ENCODE measurements at regions not wholly inside any gene's neighbourhood (a gene's known extent, or its start where the extent isn't known, plus 50 kb on each side); places are given as distances from the start of the nearest gene placed in this dataset.
A peak's percentile ranks its signal among the peaks of the same experiment; 100 is the strongest.

DNA sequence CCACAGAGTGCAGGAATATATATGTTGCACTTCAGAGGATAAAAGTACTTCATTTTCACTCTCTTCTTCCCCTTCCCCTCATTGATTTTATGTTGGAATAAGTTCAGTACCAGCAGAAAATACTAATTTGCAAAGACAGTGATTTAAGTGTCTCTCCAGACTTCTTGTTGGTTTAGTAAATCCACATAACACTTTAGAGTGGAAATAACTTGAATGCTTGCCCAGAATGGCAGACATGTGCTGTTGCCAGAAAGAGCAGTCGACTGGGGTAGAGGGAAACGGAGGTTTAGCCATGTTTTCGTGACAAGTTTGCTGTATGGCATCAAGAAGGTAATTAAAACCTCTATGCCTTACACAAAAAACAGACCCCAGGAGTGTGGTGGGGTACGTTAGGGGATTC is 246.0 kb upstream of the CXCR4 start:
- in situ Hi-C loops (cut with HindIII; ENCODE audit: low sequenced_read_pairs) = no loop called here
- peak; percentile 36 for DNase-seq (ENCODE audit: low read depth, low spot score)
- no peak overlapping the region for H3K4me3 ChIP-seq (ENCODE audit: low read depth, low read length)
- TF ChIP-seq CTCF (IDR thresholded peaks at IDR 0.05; ENCODE audit: low read depth, low read length) = no peak

- DNase-seq (ENCODE audit: low read depth, low spot score) = no peak
- in situ Hi-C loops (cut with HindIII; ENCODE audit: low sequenced_read_pairs) = no loop called here
- no peak for TF ChIP-seq CTCF (IDR thresholded peaks at IDR 0.05; ENCODE audit: low read depth, low read length)
- H3K4me3 ChIP-seq (ENCODE audit: low read depth, low read length) = no peak overlapping the region
Measured at GRCh38 chr2:136363470-136363869, 245.5 kb upstream of the CXCR4 start.

GRCh38 chr2:136362676-136363390 is 244.9 kb upstream of the CXCR4 start:
- TF ChIP-seq CTCF (IDR thresholded peaks at IDR 0.05; ENCODE audit: low read depth, low read length) = no peak
- in situ Hi-C loops (cut with HindIII; ENCODE audit: low sequenced_read_pairs) = no loop called here
- no peak overlapping the region for H3K4me3 ChIP-seq (ENCODE audit: low read depth, low read length)
- no peak for DNase-seq (ENCODE audit: low read depth, low spot score)

GRCh38 chr2:136361521-136361920 is 243.6 kb upstream of the CXCR4 start:
- no peak overlapping the region for H3K4me3 ChIP-seq (ENCODE audit: low read depth, low read length)
- in situ Hi-C loops (cut with HindIII; ENCODE audit: low sequenced_read_pairs) = no loop called here
- DNase-seq (ENCODE audit: low read depth, low spot score) = no peak
- TF ChIP-seq CTCF (IDR thresholded peaks at IDR 0.05; ENCODE audit: low read depth, low read length) = no peak

- in situ Hi-C loops (cut with HindIII; ENCODE audit: low sequenced_read_pairs) = no loop called here
- no peak for DNase-seq (ENCODE audit: low read depth, low spot score)
- no peak overlapping the region for H3K4me3 ChIP-seq (ENCODE audit: low read depth, low read length)
- no peak for TF ChIP-seq CTCF (IDR thresholded peaks at IDR 0.05; ENCODE audit: low read depth, low read length)
Measured at GRCh38 chr2:136360790-136361189, 242.8 kb upstream of the CXCR4 start.

- no peak for DNase-seq (ENCODE audit: low read depth, low spot score)
- H3K4me3 ChIP-seq (ENCODE audit: low read depth, low read length) = no peak overlapping the region
- in situ Hi-C loops (cut with HindIII; ENCODE audit: low sequenced_read_pairs) = no loop called here
- no peak for TF ChIP-seq CTCF (IDR thresholded peaks at IDR 0.05; ENCODE audit: low read depth, low read length)
Measured at GRCh38 chr2:136359121-136359965, 241.4 kb upstream of the CXCR4 start.

All from astrocyte of the spinal cord (primary cell).